ENCODE measurements at regions not wholly inside any gene's neighbourhood (a gene's known extent, or its start where the extent isn't known, plus 50 kb on each side); places are given as distances from the start of the nearest gene placed in this dataset.

GRCh38 chr3:23653647-23654525 lies 151.9 kb upstream of the UBE2E1 start:
- Histone ChIP-seq H3K4me1 (peaks cover 53% of the 10 kb centered on the region), H3K4me3 (no peak overlapping the region), H3K36me3 (0 out of 2 replicates have a peak, but pooled peaks cover 5% of the 10 kb centered on the region), H3K9ac (peak overlapping the region; percentile 13; the same call in 1 of the 2 replicates), H3K27ac (peak overlapping the region; percentile 64), H3K9me3 (peaks cover 24% of the 10 kb centered on the region), H3K27me3 (no peaks in the 10 kb centered on the region), H3K4me2 (peak overlapping the region; percentile 50), H4K20me1 (no peaks in the 10 kb centered on the region)
- no peak for TF ChIP-seq Cebpa-rat (IDR thresholded peaks at IDR 0.05)

GRCh38 chr3:23654571-23654970 lies 151.2 kb upstream of the UBE2E1 start:
- H3K9ac ChIP-seq: no peak overlapping the region

GRCh38 chr3:23655749-23656148 lies 150.0 kb upstream of the UBE2E1 start:
- no peak for TF ChIP-seq Cebpa-rat (IDR thresholded peaks at IDR 0.05)
- H3K4me2 ChIP-seq: no peak overlapping the region
- H3K9ac ChIP-seq: no peak overlapping the region
- H4K20me1 ChIP-seq: no peaks in the 10 kb centered on the region
- 0 out of 2 replicates have a peak, but pooled peaks cover 5% of the 10 kb centered on the region for H3K36me3 ChIP-seq
- no peak overlapping the region for H3K27ac ChIP-seq
- H3K4me1 ChIP-seq: peaks cover 57% of the 10 kb centered on the region
- peaks cover 24% of the 10 kb centered on the region for H3K9me3 ChIP-seq
- H3K27me3 ChIP-seq: no peaks in the 10 kb centered on the region
- no peak overlapping the region for H3K4me3 ChIP-seq

More at GRCh38 chr3:23654571-23654970, 151.2 kb upstream of the UBE2E1 start:
- Histone ChIP-seq H3K27me3 (no peaks in the 10 kb centered on the region), H3K9me3 (peaks cover 24% of the 10 kb centered on the region), H3K36me3 (0 out of 2 replicates have a peak, but pooled peaks cover 5% of the 10 kb centered on the region), H3K27ac (no peak overlapping the region), H3K4me3 (no peak overlapping the region), H3K4me1 (peaks cover 53% of the 10 kb centered on the region), H3K4me2 (no peak overlapping the region), H4K20me1 (no peaks in the 10 kb centered on the region)
- no peak for TF ChIP-seq Cebpa-rat (IDR thresholded peaks at IDR 0.05)

- Histone ChIP-seq H3K4me1 (peaks cover 58% of the 10 kb centered on the region), H3K36me3 (0 out of 2 replicates have a peak, but pooled peaks cover 5% of the 10 kb centered on the region), H3K9ac (no peak overlapping the region), H3K4me3 (no peak overlapping the region), H3K27ac (no peak overlapping the region), H4K20me1 (no peaks in the 10 kb centered on the region), H3K4me2 (no peak overlapping the region), H3K9me3 (peaks cover 24% of the 10 kb centered on the region), H3K27me3 (no peaks in the 10 kb centered on the region)
- TF ChIP-seq Cebpa-rat (IDR thresholded peaks at IDR 0.05): no peak
Measured at GRCh38 chr3:23656199-23656598, 149.6 kb upstream of the UBE2E1 start.

DNA sequence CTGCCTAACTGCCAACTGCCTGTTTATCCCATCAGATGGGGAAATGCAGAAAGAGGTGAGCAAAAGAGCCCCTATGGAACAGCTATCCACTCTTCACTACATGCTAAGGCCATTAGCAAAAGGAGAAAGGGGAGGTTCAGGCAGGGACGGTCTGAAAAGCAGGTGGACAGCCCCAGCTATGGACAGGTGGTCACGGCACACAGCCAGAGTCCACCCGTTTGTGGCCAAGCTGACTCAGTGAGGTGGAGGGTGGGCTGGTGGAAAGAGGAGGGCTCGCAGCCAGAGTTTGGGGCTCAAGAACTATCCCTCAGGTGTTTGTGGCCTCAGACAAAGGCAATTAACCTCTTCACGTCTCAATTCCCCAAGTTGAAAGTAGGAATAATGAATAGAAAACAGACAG lies 148.9 kb upstream of the UBE2E1 start:
- TF ChIP-seq Cebpa-rat (IDR thresholded peaks at IDR 0.05): no peak
- Histone ChIP-seq H3K27ac (0 out of 2 replicates have a peak overlapping the region, but pooled peaks have one; percentile 89), H4K20me1 (no peaks in the 10 kb centered on the region), H3K27me3 (no peaks in the 10 kb centered on the region), H3K36me3 (0 out of 2 replicates have a peak, but pooled peaks cover 5% of the 10 kb centered on the region), H3K4me1 (peaks cover 64% of the 10 kb centered on the region), H3K4me2 (no peak overlapping the region), H3K4me3 (no peak overlapping the region), H3K9me3 (peaks cover 24% of the 10 kb centered on the region), H3K9ac (no peak overlapping the region)

DNA sequence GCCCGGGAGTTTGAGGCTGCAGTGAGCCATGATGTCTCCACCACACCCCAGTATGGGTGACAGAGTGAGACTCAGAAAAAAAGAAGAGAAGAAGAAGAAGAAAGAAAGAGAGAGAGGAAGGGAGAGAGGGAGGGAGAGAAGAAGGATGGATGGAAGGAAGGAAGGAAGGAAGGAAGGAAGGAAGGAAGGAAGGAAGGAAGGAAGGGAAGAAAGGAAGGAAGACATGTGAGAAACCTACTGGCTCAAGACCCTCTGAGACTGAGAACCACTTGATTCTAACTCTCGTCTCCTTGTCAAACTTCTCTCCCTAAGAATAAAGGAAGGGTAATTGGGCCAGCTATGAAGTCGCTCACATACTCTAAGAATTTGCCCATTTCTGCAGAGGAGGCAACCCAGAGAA lies 148.1 kb upstream of the UBE2E1 start:
- H4K20me1 ChIP-seq: no peaks in the 10 kb centered on the region
- peaks cover 24% of the 10 kb centered on the region for H3K9me3 ChIP-seq
- peaks cover 72% of the 10 kb centered on the region for H3K4me1 ChIP-seq
- no peaks in the 10 kb centered on the region for H3K27me3 ChIP-seq
- no peak overlapping the region for H3K4me3 ChIP-seq
- peak overlapping the region; percentile 37 for H3K4me2 ChIP-seq
- H3K36me3 ChIP-seq: 0 out of 2 replicates have a peak, but pooled peaks cover 5% of the 10 kb centered on the region
- peak overlapping the region; percentile 89 for H3K27ac ChIP-seq
- no peak overlapping the region for H3K9ac ChIP-seq
- no peak for TF ChIP-seq Cebpa-rat (IDR thresholded peaks at IDR 0.05)

DNA sequence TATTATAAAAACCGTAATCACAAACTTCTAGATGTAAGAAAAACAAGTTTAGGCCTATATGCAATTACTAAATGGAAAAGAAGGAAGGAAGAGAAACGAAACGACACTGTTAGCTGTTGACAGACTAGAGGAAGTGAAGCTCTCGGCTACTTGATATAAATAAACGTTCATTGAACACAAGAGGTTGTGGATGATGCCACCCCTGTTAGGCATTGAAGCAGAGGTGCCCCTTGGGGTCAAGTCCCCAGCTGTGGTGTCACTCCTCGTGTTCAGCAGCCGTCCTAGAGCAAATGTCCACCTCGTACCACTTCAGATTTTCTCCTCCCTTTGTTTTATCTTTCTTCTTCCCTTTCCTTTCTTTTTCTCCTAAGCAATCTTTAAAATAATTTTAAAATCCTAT lies 146.5 kb upstream of the UBE2E1 start:
- Histone ChIP-seq H3K9ac (peak overlapping the region; percentile 67), H3K4me3 (peak overlapping the region; percentile 45; the same call in 1 of the 2 replicates), H3K4me1 (peaks cover 70% of the 10 kb centered on the region), H3K9me3 (peaks cover 27% of the 10 kb centered on the region), H3K36me3 (0 out of 2 replicates have a peak, but pooled peaks cover 5% of the 10 kb centered on the region), H3K27ac (peak overlapping the region; percentile 89), H3K27me3 (no peaks in the 10 kb centered on the region), H4K20me1 (no peaks in the 10 kb centered on the region), H3K4me2 (peak overlapping the region; percentile 80)
- TF ChIP-seq Cebpa-rat (IDR thresholded peaks at IDR 0.05): no peak

DNA sequence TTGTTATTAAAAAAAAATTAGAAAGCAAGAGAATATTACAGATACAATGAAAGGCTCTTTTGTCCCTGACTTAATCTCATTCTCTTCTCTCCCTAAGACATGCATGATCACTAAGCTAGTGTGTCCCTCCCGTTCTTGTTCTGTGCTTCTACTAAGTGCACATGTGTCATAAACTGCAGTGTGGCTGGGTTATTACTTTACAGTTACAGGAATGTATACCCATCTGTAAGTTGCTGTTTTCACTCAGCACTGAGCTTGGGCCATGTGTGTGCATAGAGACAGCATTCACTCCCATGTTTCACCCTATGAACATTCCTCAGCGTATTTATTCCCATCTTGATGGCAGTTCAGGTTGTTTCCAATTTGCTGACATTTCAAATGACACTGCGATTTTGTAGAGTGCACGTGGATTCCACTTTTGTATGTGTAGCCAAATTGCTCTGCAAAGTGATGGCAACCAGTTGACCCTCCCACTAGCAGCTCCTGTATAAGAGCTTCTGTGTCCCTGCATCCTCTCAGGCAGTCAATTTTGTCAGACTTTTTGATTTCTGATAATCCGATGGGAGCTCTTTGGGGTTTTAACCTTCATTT lies 145.8 kb upstream of the UBE2E1 start:
- Histone ChIP-seq H3K9me3 (peaks cover 30% of the 10 kb centered on the region), H4K20me1 (no peaks in the 10 kb centered on the region), H3K4me2 (peak overlapping the region; percentile 80), H3K4me1 (peaks cover 63% of the 10 kb centered on the region), H3K27ac (peak overlapping the region; percentile 89), H3K36me3 (0 out of 2 replicates have a peak, but pooled peaks cover 5% of the 10 kb centered on the region), H3K27me3 (no peaks in the 10 kb centered on the region), H3K4me3 (no peak overlapping the region), H3K9ac (peak overlapping the region; percentile 27; the same call in 1 of the 2 replicates)
- no peak for TF ChIP-seq Cebpa-rat (IDR thresholded peaks at IDR 0.05)

- Histone ChIP-seq H3K4me3 (0 out of 2 replicates have a peak overlapping the region, but pooled peaks have one; percentile 7), H3K9ac (no peak overlapping the region), H3K9me3 (peaks cover 10% of the 10 kb centered on the region), H3K27ac (peak overlapping the region; percentile 41), H3K4me1 (peaks cover 63% of the 10 kb centered on the region), H3K36me3 (no peaks in the 10 kb centered on the region), H3K4me2 (peak overlapping the region; percentile 80), H4K20me1 (no peaks in the 10 kb centered on the region), H3K27me3 (no peaks in the 10 kb centered on the region)
- TF ChIP-seq Cebpa-rat (IDR thresholded peaks at IDR 0.05): no peak
Measured at GRCh38 chr3:23662079-23662617, 143.6 kb upstream of the UBE2E1 start.

Data from BLaER1 (cell line).